BE2C (cell line): ENCODE measurements at regions not wholly inside any gene's neighbourhood (a gene's known extent, or its start where the extent isn't known, plus 50 kb on each side); places are given as distances from the start of the nearest gene placed in this dataset.
A peak's percentile ranks its signal among the peaks of the same experiment; 100 is the strongest.

Source experiments
- DNase-seq: peaks from one replicate; pipeline ENCODE4 v3.0.0-alpha.2; 2020
- H3K27me3 ChIP-seq: fragments of 250-450 bp; sonication (Bioruptor Pico); 2 replicates; pipeline ENCODE4 v1.5.1; 2020; ENCODE audit warnings: mild to moderate bottlenecking
- H3K36me3 ChIP-seq: fragments of 250-450 bp; sonication (Bioruptor Pico); 2 replicates; pipeline ENCODE4 v1.5.1; 2020; ENCODE audit warnings: mild to moderate bottlenecking
- H3K4me1 ChIP-seq: fragments of 250-450 bp; sonication (Bioruptor Pico); 2 replicates; pipeline ENCODE4 v1.5.1; 2020
- H3K4me3 ChIP-seq: 2 replicates; pipeline ENCODE4 v1.5.1; 2011; ENCODE audit warnings: low read depth, low read length
- H3K9me3 ChIP-seq: fragments of 250-450 bp; sonication (Bioruptor Pico); 2 replicates; pipeline ENCODE4 v1.5.1; 2020
- CTCF ChIP-seq: IDR thresholded peaks from 2 replicates; pipeline ENCODE4 v1.5.1; 2012; ENCODE audit warnings: mild to moderate bottlenecking, low read depth, low read length

- Histone ChIP-seq H3K4me3 (no peak overlapping the region), H3K27me3 (no peaks in the 10 kb centered on the region), H3K36me3 (no peaks in the 10 kb centered on the region), H3K9me3 (no peaks in the 10 kb centered on the region), H3K4me1 (peaks cover 28% of the 10 kb centered on the region)
- TF ChIP-seq CTCF = no peak
- no peak for DNase-seq
Measured at GRCh38 chr2:207465894-207466293, 63.9 kb upstream of the CREB1 start.

- Histone ChIP-seq H3K36me3 (no peaks in the 10 kb centered on the region), H3K9me3 (no peaks in the 10 kb centered on the region), H3K4me1 (peaks cover 40% of the 10 kb centered on the region), H3K27me3 (no peaks in the 10 kb centered on the region), H3K4me3 (no peak overlapping the region)
- no peak for TF ChIP-seq CTCF
- DNase-seq = no peak
Measured at GRCh38 chr2:207467716-207468347, 61.9 kb upstream of the CREB1 start.

GRCh38 chr2:207468488-207468887, 61.3 kb upstream of the CREB1 start:
- Histone ChIP-seq H3K4me1 (peaks cover 45% of the 10 kb centered on the region), H3K9me3 (no peaks in the 10 kb centered on the region), H3K4me3 (no peak overlapping the region), H3K27me3 (no peaks in the 10 kb centered on the region), H3K36me3 (no peaks in the 10 kb centered on the region)
- TF ChIP-seq CTCF = no peak
- DNase-seq = no peak

GRCh38 chr2:207469451-207469850, 60.3 kb upstream of the CREB1 start:
- Histone ChIP-seq H3K27me3 (no peaks in the 10 kb centered on the region), H3K36me3 (no peaks in the 10 kb centered on the region), H3K9me3 (no peaks in the 10 kb centered on the region), H3K4me1 (peaks cover 48% of the 10 kb centered on the region), H3K4me3 (no peak overlapping the region)
- TF ChIP-seq CTCF = no peak
- DNase-seq = peak; percentile 33

- TF ChIP-seq CTCF = no peak
- no peaks in the 10 kb centered on the region for H3K27me3 ChIP-seq
- DNase-seq = peak; percentile 40
- H3K36me3 ChIP-seq = no peaks in the 10 kb centered on the region
- peaks cover 49% of the 10 kb centered on the region for H3K4me1 ChIP-seq
- H3K4me3 ChIP-seq = no peak overlapping the region
- H3K9me3 ChIP-seq = no peaks in the 10 kb centered on the region
Measured at GRCh38 chr2:207469943-207470729, 59.6 kb upstream of the CREB1 start.

- H3K9me3 ChIP-seq = no peaks in the 10 kb centered on the region
- DNase-seq = no peak
- no peak for TF ChIP-seq CTCF
Measured at GRCh38 chr2:207471261-207471660, 58.5 kb upstream of the CREB1 start.

More at GRCh38 chr2:207471261-207471660, 58.5 kb upstream of the CREB1 start:
- Histone ChIP-seq H3K36me3 (no peaks in the 10 kb centered on the region), H3K27me3 (no peaks in the 10 kb centered on the region), H3K4me3 (no peak overlapping the region), H3K4me1 (peaks cover 46% of the 10 kb centered on the region)
